H54 (cell line): ENCODE measurements at regions not wholly inside any gene's neighbourhood (a gene's known extent, or its start where the extent isn't known, plus 50 kb on each side); places are given as distances from the start of the nearest gene placed in this dataset.

Experiments used
- DNase-seq: peaks from one replicate; pipeline ENCODE4 v3.0.0; 2011; ENCODE audit warnings: low spot score, mixed read lengths; ENCODE audit not compliant: insufficient read length
- FAIRE-seq: peaks from 3 replicates; lab custom pipeline; 2011; peaks lifted over from hg19 to GRCh38; lab: Jason Lieb, UNC
- POLR2A ChIP-seq: IDR thresholded peaks from 2 replicates; pipeline ENCODE4 v1.6.1; 2011; ENCODE audit warnings: low read depth, mild to moderate bottlenecking, low read length

GRCh38 chr14:104496095-104496494, 83.5 kb upstream of the C14orf180 start:
- DNase-seq (no peak), FAIRE-seq (no peak)
- TF ChIP-seq POLR2A, result no peak

DNA sequence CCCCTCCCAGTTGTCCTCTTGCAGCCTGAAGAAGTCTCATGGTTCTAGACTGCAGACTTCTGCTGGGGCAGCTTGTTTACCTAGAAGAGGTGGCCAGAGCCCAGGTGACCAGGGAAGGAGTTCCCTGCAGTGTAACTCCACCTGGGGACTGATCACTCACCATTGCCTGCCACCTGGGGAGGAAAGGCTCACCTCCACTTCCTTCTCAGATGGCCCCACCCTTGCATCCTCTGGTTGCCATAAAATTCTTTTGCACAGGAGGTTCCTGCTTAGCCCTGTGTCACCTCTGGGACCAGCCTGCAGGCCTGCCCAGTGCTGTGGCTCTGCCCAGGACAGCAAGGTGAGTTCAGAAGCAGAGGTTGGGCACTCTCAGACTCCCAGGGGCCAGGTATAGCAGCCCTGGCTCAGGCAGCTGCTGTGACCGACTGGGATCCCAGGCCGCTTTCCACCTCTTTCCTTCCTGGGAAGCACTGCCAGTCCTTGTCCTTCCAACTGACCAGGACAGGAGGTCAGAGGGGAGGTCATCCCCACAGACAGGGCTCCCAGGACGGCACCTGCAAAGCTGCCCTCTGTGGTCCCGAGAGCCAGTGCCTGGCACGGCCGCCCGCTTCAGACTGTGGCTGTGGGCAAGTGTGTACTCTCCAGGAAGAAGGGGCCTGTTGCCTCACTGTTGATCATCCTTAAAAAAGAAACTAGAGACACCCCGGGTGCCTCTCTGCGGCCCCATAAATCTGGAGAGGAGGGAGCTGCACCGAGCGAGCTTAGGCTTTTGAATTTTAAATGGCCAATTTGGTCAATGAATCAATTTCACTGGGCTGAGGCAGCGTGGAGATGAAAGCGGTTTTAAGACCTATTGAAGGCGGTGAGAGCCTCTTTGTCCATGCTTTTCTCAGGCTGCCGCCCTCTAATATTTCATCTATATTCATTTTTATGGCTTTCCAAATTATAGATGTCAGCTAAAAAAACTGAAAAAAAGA, 79.5 kb upstream of the C14orf180 start:
- DNase-seq, result no peak
- no peak for TF ChIP-seq POLR2A
- FAIRE-seq, result no peak

- no peak for TF ChIP-seq POLR2A
- DNase-seq, result no peak
- FAIRE-seq, result no peak
Observed at GRCh38 chr14:104502060-104502459, 77.5 kb upstream of the C14orf180 start.

DNA sequence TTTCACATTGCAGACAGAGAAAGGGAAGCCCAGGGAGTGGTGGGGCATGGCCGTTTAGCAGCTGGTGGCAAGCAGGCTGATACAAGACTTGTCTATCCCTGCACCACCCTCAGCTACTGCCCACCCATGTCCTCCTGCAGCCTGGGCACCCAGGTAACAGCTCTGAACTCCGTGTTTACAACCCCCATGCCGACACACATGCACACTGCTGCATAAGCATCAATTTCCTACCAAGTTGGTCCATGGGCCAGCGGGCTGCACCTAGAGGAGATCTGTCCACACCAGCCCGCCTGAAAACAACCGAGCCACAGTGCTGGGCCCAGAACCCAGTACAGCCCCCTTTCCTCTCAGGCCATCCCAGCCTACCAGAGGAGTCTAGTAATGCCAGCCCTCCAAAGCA, 75.9 kb upstream of the C14orf180 start:
- TF ChIP-seq POLR2A, result no peak
- FAIRE-seq, result no peak
- DNase-seq, result no peak

DNA sequence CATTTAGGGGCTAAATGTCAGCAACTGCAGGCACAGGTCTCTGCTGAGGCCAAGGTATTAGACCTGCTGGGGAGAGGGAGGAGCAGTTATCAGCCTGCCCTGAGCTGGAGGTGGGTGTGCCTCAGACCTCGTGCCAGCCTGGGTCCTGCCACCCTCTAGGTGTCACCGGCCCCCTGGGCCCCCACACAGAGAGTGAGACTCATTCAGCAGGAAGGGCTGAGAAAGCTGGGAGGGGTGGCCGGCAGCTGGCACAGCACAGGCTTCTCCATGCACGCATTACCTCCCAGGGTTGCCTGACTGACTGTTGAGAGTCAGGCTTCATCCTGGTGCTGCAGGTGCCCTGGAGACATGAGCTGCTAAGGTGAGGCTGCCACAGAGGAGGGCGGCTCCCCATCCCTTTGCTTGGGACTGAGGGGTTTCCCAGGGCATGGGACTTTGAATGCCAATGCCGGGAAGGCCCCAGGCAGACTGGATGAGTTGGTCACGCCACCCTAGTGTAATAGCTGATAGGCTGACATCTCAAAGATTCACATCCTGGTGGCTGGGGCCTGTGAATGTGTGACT, 75.3 kb upstream of the C14orf180 start:
- TF ChIP-seq POLR2A, result no peak

DNA sequence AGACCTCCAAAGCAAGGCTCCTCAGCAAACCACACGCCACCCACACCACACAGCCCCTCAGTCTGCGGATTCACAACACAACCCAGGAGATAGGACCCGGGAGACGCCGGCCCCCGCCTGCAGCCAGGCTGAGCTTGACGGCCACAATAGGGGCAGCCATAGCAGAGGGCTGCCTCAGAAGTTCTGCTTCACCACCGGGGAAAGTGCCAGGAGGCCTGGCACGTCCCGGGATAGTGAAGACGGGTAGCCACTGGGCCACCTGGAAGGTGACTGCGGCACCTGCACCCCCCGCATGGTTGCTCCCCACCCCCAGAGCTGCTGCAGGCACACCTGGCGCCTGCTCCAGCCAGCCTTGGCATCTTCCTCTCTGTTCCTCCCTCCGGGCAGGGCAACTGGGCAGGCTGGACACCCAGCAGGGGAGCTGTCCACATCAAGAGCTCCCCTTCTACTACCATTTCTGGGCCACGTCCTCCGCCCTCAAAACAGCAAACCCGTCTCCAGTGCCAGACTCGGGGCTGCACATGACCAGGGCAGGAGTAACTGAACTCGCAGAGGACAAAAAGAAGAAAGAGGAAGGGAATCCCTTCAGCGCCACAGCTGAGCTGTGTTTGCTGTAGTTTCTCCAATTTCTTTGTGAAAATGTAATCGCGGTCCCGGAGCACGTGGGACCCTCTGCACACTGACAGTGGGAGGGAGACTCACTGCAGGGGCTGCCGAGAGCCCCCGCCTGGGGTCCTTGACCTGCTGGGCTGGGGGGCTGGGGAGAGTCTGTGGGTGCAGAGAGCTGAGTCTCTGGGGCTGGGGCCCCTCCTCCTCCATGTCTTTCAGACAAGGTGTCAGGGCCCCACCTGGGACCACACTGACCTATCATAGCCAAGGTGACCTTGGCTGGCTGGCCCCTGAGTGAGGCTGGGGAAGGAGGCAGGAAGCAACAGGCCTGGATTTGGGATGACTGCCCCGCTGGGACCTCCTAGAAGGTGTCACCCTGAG, 74.2 kb upstream of the C14orf180 start:
- no peak for FAIRE-seq
- TF ChIP-seq POLR2A, result no peak
- no peak for DNase-seq

More for the DNA sequence above, 75.3 kb upstream of the C14orf180 start:
- no peak for DNase-seq
- no peak for FAIRE-seq

DNA sequence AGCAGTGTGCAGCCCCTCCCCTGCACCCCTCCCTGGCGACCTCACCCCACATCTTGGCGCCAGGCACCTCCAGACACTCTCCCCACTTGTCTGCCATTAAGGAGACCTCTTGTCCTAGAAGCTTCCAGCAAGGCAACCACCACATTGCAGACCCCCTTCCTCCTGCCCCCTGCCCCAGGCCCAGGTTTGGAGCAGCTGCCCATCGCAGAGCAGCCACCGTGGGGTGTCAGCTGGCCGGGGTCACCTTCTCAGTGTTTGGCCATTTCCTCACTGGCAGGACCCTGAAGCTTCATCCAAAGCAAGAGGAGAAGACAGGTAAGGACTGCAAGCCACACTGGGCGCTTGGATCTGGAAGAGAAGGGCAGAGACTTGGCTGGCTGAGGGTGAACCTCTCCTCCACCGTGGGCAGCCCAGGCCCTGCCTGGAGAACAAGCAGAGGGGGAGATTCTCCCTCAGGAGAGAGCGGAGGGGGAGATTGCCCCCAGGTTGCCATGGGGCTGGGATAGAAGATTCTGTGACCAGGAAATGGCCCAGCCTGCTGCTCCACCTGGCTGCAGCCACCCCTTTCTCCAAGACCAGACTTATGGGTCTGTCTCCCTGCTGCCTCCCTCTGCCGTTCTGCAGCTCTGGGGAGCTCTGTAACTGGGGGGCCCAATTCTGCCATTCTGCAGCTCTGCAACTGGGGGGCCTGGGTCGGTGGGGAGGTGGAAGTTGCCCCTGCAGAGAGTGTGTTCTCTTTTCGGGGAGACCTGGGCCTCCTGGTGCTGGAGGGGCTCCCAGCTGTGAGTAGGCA, 72.9 kb upstream of the C14orf180 start:
- TF ChIP-seq POLR2A, result no peak
- no peak for DNase-seq
- no peak for FAIRE-seq

- no peak for DNase-seq
- no peak for TF ChIP-seq POLR2A
- FAIRE-seq, result no peak
Observed at GRCh38 chr14:104507443-104507842, 72.1 kb upstream of the C14orf180 start.

- TF ChIP-seq POLR2A, result no peak
- no peak for DNase-seq
- FAIRE-seq, result no peak
Observed at GRCh38 chr14:104509673-104510072, 69.9 kb upstream of the C14orf180 start.

DNA sequence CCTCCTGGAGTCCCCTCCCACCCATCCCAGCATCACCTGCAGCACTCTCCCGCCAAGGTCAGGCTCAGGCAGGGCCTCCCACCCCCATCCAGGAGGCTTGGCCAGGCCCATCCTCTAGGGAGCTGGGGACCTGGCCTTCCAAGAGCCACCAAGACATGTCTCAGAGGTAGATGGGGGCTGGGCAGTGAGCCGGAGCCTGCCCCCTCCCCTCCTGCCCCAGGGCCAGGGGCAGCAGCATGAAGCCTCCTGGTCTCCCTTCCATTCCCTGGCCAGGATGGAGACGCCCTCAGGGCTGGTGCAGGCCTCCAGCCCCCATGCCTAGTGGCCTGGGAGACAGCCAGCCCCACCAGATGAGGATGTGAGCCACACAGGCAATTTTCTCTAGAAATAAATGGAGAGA, 69.3 kb upstream of the C14orf180 start:
- FAIRE-seq (no peak), DNase-seq (no peak)
- no peak for TF ChIP-seq POLR2A

GRCh38 chr14:104510794-104511611, 68.6 kb upstream of the C14orf180 start:
- DNase-seq (no peak), FAIRE-seq (no peak)
- no peak for TF ChIP-seq POLR2A

DNA sequence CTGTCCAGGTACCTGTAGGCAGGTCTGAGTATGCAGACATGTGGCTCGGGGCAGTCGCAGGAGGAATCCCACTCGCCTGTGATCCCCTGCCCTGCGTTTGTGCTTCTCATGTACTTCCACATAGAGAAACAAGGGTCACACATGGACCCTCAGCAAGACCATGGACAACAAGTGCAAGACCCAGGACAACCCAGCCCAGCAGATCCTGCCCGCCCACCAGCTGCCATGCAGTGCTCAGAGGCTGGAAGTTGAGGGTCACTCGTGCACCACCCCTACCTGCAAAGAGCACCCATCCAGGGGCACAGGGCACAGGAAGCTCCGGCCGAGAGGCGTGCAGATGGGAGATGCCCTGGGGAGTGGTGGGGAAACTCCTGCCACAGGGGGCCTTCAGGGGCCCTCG, 67.5 kb upstream of the C14orf180 start:
- FAIRE-seq (no peak), DNase-seq (no peak)
- TF ChIP-seq POLR2A, result no peak
